NAMALWA (cell line): ENCODE measurements at regions not wholly inside any gene's neighbourhood (a gene's known extent, or its start where the extent isn't known, plus 50 kb on each side); places are given as distances from the start of the nearest gene placed in this dataset.

ENCODE experiments used
- DNase-seq: peaks from one replicate; pipeline ENCODE4 v3.0.0-alpha.2; 2015; ENCODE audit warnings: low spot score

DNA sequence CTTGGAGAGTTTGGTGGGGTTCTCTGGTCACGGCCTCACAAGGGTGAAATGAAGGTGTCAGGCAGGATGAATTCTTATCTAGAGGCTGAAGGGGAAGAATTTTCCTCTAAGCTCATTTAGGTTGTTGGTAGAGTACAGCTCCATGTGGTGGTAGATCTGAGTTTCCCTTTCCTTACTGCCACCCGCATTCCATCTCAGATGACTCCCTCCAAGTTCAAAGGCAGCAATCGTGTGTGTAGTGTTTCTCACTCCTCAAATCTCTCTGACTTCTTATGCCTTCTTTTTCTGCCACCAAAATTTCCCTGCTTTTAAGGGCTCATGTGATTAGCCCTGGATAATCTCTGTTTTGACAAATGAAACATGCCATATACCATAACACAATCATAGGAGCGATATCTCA lies 135.5 kb upstream of the MYOCD start:
- DNase-seq, result no peak

DNA sequence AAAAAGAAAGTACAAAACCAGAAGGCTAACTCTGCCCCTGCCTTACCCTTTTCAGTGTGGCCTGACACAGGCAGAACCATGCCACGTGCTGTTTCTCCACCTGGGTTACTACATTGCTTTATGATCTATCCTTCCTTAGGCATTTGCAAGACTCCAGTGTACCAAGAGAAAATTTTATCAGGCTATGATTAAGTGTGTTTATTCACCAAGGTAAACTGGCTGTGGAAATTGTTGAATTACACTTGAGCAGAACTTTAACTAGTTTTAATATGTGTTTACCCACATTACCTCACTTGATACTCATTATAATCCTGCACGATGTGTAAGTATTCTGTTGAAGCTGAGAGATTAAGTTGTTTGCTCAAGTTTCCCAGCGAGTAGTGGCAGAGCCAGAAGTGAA lies 129.7 kb upstream of the MYOCD start:
- DNase-seq, result no peak

GRCh38 chr17:12536472-12536871 lies 129.2 kb upstream of the MYOCD start:
- DNase-seq, result no peak

GRCh38 chr17:12537436-12537835 lies 128.3 kb upstream of the MYOCD start:
- no peak for DNase-seq

DNA sequence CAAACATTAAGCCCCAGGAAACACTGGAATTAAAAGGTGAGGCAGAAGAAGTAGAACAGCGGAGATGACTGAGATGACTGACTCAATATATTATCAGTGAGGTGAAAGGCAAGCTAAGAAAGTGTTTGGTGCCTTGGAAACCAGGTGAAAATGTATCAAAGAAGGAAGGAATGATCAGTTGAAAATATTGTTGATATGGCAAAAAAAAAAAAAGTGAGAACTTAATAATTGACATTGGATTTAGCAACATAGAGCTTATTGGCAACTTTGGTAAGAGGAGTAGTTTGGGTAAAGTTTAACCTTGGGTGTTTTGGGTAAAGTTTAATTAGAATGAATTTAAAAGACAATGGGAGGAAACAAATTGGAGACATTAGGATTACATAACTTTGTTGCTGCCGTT lies 127.7 kb upstream of the MYOCD start:
- DNase-seq, result no peak

DNA sequence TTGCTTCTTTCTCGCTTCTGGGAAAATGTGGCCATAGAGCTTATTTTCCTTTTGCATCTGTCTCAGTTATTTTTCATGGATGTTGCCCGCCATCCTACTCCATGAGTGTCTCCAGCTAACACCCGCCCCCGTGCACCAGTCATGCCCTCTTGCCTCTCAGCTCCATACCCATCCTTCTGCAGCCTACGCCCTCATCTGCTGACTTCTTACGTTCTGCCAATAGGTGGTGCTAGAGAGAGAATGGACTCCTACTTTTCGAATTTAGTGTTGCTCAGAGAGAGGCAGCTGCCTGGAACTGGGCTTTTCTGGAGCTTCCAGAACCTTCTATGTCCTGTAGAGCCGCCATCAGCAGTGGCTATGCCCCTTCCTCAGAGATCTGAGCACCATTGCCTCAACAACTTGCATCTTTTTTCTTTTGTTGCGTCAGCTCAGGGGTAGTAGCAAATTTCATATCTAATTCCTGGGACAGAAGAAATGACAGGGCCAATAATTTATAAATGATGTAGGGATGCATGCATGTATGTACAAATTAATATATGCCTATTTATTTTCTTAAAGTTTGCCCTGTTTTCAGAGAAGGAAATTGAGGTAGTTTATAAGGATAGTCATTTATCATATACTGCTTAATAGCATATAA lies 119.7 kb upstream of the MYOCD start:
- peak; percentile 55 for DNase-seq

- DNase-seq, result no peak
Measured at GRCh38 chr17:12546983-12547382, 118.7 kb upstream of the MYOCD start.

DNA sequence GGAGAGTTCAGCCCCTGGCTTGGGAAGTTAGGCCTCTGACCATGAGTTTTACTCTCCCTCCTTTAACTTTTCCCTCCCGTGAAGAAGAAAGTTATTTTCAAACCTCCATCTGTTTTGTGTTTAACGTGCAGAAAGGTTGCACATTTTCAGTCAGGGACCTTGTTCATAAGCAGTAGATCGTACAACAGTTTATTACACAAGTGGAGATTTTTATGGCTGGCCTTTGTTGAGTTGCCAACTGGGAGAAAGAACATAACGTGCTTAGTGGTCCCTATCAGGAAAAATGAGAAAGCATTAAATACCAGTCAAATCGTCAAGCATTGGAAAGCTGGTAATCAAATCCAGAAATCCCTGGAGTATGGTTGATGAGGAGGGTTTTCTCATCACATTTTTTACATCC lies 117.9 kb upstream of the MYOCD start:
- no peak for DNase-seq

DNA sequence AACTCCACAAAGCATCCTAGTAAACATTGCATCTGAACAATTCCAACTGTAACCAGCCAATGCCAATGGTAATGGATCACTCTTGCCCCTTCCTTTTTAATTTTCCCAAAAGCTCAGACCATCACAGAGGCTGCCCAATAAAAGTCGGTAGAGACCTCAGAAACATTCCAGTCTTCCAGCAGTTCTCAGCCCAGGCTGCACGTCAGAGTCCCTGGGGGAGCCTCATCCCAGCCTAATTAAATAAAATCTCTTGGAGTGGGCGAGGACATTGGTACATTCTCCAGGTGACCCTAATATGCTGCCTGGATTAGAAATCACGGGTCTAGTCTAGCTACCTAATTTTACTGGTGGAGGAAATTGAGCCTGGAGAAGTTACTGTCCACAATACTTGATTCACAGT lies 117.1 kb upstream of the MYOCD start:
- DNase-seq, result no peak

GRCh38 chr17:12549499-12550041 lies 116.1 kb upstream of the MYOCD start:
- no peak for DNase-seq

- no peak for DNase-seq
Measured at GRCh38 chr17:12553625-12554024, 112.1 kb upstream of the MYOCD start.

DNA sequence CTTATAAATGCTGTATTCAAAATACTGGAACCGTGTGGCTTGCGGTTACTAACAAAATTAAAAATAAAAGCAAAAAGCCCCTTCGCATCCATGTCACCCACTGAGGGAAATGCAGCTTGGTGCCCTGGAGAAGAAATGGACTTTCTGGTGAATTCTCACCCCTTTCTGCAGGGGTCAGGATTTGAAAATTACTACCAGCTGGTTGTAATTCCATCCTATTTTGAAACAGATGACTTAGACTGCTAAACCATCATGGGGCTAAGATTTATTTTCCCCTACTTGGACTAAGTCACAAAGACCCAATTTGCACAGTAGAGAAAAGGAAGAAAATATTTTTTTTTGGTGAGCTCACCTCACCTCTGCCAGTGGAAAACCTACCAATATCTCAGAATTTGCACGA lies 111.4 kb upstream of the MYOCD start:
- DNase-seq, result no peak

GRCh38 chr17:12566291-12566690 lies 99.4 kb upstream of the MYOCD start:
- DNase-seq, result no peak

GRCh38 chr17:12567077-12568053 lies 98.3 kb upstream of the MYOCD start:
- DNase-seq, result no peak

DNA sequence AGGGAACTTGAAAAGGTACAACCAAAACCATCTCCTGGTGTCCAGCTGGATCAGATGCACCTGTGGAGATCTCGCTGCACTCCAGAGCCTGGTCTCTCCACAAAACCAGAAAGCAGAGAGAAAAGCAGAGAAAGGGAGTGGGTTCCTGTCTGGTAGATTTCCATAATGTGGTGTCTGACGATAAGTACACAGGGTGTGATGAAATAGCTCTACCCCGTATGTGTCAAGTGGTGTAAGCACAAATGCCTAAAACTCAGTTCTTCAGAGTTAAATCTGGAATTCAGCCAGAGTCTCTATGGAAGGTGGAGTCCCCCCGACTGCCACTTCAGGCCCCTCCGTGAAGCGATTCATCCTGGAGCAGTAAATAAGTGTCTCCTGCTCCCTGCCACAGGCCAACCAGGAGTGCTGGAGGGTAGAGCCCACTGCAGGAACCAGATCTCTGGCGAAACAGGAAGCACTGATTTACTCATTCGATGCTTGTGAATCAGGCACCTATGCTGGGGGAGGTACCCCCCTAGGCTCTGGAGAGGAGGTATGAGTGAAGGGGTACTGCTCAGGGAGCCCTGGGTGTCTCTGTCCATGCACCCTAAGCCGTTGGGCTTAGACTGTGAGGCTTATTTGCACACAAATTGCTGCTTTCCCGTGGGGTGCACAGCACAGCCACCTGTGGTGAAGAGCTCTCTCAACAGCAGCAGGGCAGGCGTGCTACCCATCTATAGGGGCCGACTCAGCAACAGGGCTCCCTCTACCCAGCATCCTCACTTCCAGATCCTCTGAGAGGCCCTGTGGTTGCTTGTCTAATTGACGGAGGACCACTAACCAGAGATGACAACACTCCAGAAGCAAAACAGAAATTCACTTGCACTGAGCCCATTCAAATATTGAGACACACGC lies 97.1 kb upstream of the MYOCD start:
- DNase-seq, result no peak

- DNase-seq, result no peak
Measured at GRCh38 chr17:12571606-12572005, 94.1 kb upstream of the MYOCD start.

DNA sequence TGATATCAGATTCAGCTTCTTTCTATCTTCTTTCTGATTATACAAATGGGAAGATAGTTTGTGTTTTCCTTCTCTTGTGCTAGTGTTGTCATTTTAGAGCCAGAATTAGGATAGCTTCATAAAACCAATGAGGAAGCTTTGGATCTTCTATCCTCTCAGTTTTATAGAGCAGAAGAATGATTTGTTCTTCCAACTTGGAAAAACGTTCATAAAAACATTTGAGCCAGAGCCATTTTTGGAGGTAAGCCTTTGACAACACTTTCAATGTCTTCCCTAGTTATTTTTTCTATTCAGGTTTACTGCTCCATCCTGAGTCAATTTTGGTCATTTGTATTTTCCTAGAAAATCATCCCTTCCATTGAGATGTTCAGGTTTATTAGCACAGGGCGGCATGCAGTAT lies 91.2 kb upstream of the MYOCD start:
- DNase-seq, result no peak

DNA sequence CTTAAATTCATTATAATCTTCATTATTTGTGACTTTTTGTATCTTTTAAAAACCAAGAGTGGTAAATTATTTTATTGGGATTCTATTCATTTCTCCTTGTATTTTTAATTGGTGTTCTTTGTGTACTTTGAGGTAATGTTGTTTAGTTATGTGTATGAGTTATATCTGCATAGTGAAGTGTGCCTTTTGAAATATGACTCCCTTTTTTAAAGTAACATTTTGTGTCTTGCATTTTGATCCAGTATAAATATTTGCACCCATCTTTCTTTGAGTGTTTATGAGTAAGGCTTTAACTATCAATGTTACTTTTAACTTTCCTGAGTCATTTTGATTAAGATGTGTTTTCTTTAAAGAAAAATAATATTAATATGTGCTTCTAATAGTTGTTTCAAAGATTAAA lies 90.0 kb upstream of the MYOCD start:
- DNase-seq, result no peak

- DNase-seq, result no peak
Measured at GRCh38 chr17:12579288-12579687, 86.4 kb upstream of the MYOCD start.

DNA sequence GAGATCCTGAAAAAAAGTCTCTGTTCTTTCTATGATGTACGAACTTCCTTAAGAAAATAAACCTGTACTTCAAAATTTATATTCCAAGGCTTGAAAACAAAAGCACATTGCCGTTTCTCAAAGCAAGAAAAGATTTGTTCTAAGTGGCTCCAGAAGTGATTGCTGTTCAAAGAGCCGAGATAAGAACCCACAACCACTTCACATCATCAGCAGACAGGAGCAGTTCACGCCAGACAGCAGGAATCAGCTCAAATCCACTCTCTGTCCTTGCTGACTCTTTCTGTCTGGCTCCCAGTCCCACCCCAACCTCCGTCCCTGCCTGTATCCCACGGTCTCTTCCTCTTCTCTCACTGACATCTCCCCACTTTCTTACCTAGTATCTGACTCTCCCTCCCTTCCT lies 85.0 kb upstream of the MYOCD start:
- DNase-seq, result no peak

- no peak for DNase-seq
Measured at GRCh38 chr17:12584727-12585126, 81.0 kb upstream of the MYOCD start.

GRCh38 chr17:12588531-12588930 lies 77.2 kb upstream of the MYOCD start:
- no peak for DNase-seq
